GM12878 (cell line): ENCODE measurements at regions not wholly inside any gene's neighbourhood (a gene's known extent, or its start where the extent isn't known, plus 50 kb on each side); places are given as distances from the start of the nearest gene placed in this dataset.

Experiments
- CEBPB ChIP-seq, 2 experiments: fragments of 150-350 bp in 1 of 2; IDR thresholded peaks; 2 replicates each; pipeline ENCODE4 v1.6.1; 2012 to 2014; ENCODE audit warnings: low read depth in 2 of 2, low read length in 2 of 2, borderline replicate concordance in 1 of 2, inconsistent platforms in 1 of 2
- CTCF ChIP-seq, 3 experiments: IDR thresholded peaks in 2 of 3; conservative IDR thresholded peaks in 1 of 3; 2 replicates each; pipeline ENCODE4 v1.5.1; 2011; ENCODE audit warnings: low read depth in 3 of 3, low read length in 3 of 3, mild to moderate bottlenecking in 3 of 3, control low read depth in 2 of 3, moderate library complexity in 2 of 3, inconsistent platforms in 1 of 3, mixed read lengths in 1 of 3; ENCODE audit not compliant: control insufficient read depth in 2 of 3, insufficient read depth in 1 of 3; ENCODE audit errors: extremely low read depth in 1 of 3
- EP300 ChIP-seq, 2 experiments: fragments of 150-350 bp in 1 of 2; IDR thresholded peaks; 2 replicates each; pipeline ENCODE4 v1.6.1; 2011 to 2012; ENCODE audit warnings: low read depth in 2 of 2, low read length in 2 of 2, borderline replicate concordance in 1 of 2, improper control_type of control experiment in 1 of 2, inconsistent platforms in 1 of 2; ENCODE audit not compliant: control insufficient read depth in 1 of 2
- IRF3 ChIP-seq: fragments of 450-650 bp; IDR thresholded peaks from 2 replicates; pipeline ENCODE4 v1.6.1; 2014; ENCODE audit warnings: mild to moderate bottlenecking
- KDM1A ChIP-seq: fragments of 200-600 bp; sonication (generic); IDR thresholded peaks from 2 replicates; pipeline ENCODE4 v1.6.1; 2016; ENCODE audit warnings: borderline replicate concordance
- MYC ChIP-seq: IDR thresholded peaks from 2 replicates; pipeline ENCODE4 v1.6.1; 2011; ENCODE audit warnings: mild to moderate bottlenecking, low read length, moderate library complexity, inconsistent platforms; ENCODE audit not compliant: insufficient read depth, insufficient replicate concordance, insufficient read length, severe bottlenecking
- NRF1 ChIP-seq: conservative IDR thresholded peaks from 2 replicates; pipeline ENCODE4 v1.6.1; 2011; ENCODE audit warnings: mild to moderate bottlenecking, low read depth, low read length, improper control_type of control experiment
- POLR2A ChIP-seq: IDR thresholded peaks from 2 replicates; pipeline ENCODE4 v1.6.1; 2011; ENCODE audit warnings: low read depth, mild to moderate bottlenecking, low read length
- POLR2AphosphoS5 ChIP-seq: IDR thresholded peaks from 2 replicates; pipeline ENCODE4 v1.6.1; 2011; ENCODE audit warnings: mild to moderate bottlenecking, low read length, inconsistent platforms
- RBBP5 ChIP-seq: fragments of 200-600 bp; sonication (generic); conservative IDR thresholded peaks from 2 replicates; pipeline ENCODE4 v1.6.1; 2016
- REST ChIP-seq: IDR thresholded peaks from 2 replicates; pipeline ENCODE4 v1.6.1; 2012; ENCODE audit warnings: mild to moderate bottlenecking, low read depth, low read length
- RFX5 ChIP-seq: IDR thresholded peaks from 2 replicates; pipeline ENCODE4 v1.6.1; 2011; ENCODE audit warnings: low read depth, low read length, improper control_type of control experiment
- SMARCA5 ChIP-seq: fragments of 450-650 bp; IDR thresholded peaks from 2 replicates; pipeline ENCODE4 v1.6.1; 2017; ENCODE audit warnings: mild to moderate bottlenecking
- ZSCAN29 ChIP-seq: fragments of 450-650 bp; IDR thresholded peaks from 2 replicates; pipeline ENCODE4 v1.6.1; 2017; ENCODE audit warnings: mild to moderate bottlenecking, moderate library complexity

GRCh38 chr2:12603781-12604295, 112.9 kb upstream of the TRIB2 start:
- TF ChIP-seq POLR2A, result no peak
- TF ChIP-seq NRF1, result no peak
- TF ChIP-seq CTCF (IDR thresholded peaks at IDR 0.05 in 2 of 3, conservative IDR thresholded peaks at IDR 0.05 in 1 of 3; ENCODE audit: control insufficient read depth in 2 of 3, extremely low read depth in 1 of 3, insufficient read depth in 1 of 3, low read depth in 3 of 3, low read length in 3 of 3), result no peak
- TF ChIP-seq RBBP5, result no peak
- TF ChIP-seq EP300 (IDR thresholded peaks at IDR 0.05; ENCODE audit: borderline replicate concordance in 1 of 2, control insufficient read depth in 1 of 2, low read depth in 2 of 2, low read length in 2 of 2), result no peak
- no peak for TF ChIP-seq KDM1A
- no peak for TF ChIP-seq POLR2AphosphoS5
- TF ChIP-seq ZSCAN29, result no peak
- TF ChIP-seq RFX5, result no peak
- no peak for TF ChIP-seq IRF3
- no peak for TF ChIP-seq CEBPB (IDR thresholded peaks at IDR 0.05; ENCODE audit: borderline replicate concordance in 1 of 2, low read depth in 2 of 2, low read length in 2 of 2)
- TF ChIP-seq REST, result no peak
- no peak for TF ChIP-seq MYC
- no peak for TF ChIP-seq SMARCA5
